Ovary (tissue), 7 donors: ENCODE measurements at regions not wholly inside any gene's neighbourhood (a gene's known extent, or its start where the extent isn't known, plus 50 kb on each side); places are given as distances from the start of the nearest gene placed in this dataset.

Experiments
- DNase-seq, 5 donors: peaks; one replicate each; pipeline ENCODE4 v3.0.0-alpha.2; 2019 to 2020
- H3K27ac ChIP-seq, 2 donors: fragments of 200-600 bp; one replicate each; pipeline versions ENCODE4 v1.5.1 to v1.8.0; 2019 to 2022
- H3K27me3 ChIP-seq: fragments of 200-600 bp; one replicate; pipeline ENCODE4 v1.8.0; 2022
- H3K36me3 ChIP-seq: fragments of 200-600 bp; sonication (generic); one replicate; pipeline ENCODE4 v1.5.1; 2019
- H3K4me1 ChIP-seq: one replicate; pipeline ENCODE4 v1.8.1; 2013; ENCODE audit warnings: mild to moderate bottlenecking, moderate library complexity; ENCODE audit not compliant: insufficient read depth
- H3K4me3 ChIP-seq: fragments of 200-600 bp; sonication (generic); one replicate; pipeline ENCODE4 v1.5.1; 2017
- H3K9me3 ChIP-seq, 2 donors: fragments of 200-600 bp in 1 of 2; sonication (generic) in 1 of 2; one replicate each; pipeline versions ENCODE4 v1.5.1 to v1.8.1; 2013 to 2019; ENCODE audit warnings: mild to moderate bottlenecking in 1 of 2, moderate library complexity in 1 of 2
- EP300 ChIP-seq: sonication (generic); formaldehyde crosslinking; IDR thresholded peaks from one replicate; pipeline ENCODE4 v1.6.1; 2017; ENCODE audit warnings: antibody characterized with exemption
- POLR2A ChIP-seq: fragments of 450-650 bp; IDR thresholded peaks from one replicate; pipeline ENCODE4 v1.6.1; 2017; ENCODE audit warnings: antibody characterized with exemption, mild to moderate bottlenecking, moderate library complexity
- WGBS, 3 donors: extraction: QIAGEN DNeasy Blood & Tissue Kit in 1 of 3; methylation state at CpG; one replicate each; pipeline versions ENCODE4 v1.1.5 to v1.1.7; 2013 to 2017; 5-methylcytosine and 5-hydroxymethylcytosine counted together
- intact Hi-C, 4 donors: fragments of 100-400 bp; cut with DNase I; formaldehyde crosslinking; loops; one replicate each; pipeline versions ENCODE4 v1.11.0 to v1.15.1; 2022 to 2023
- TF ChIP-seq, protein P1 (sequence below), 3 donors: fragments of 450-650 bp in 2 of 3; fragments of 200-600 bp in 1 of 3; IDR thresholded peaks; one replicate each; pipeline versions ENCODE4 v1.5.1 to v1.8.0; 2016 to 2022; ENCODE audit warnings: antibody characterized with exemption in 3 of 3, mild to moderate bottlenecking in 1 of 3
- donor health status: DM: no; HTN: no; CAD: no; lungs with moderate emphysema.
- donor health status: DM: no; HTN: no; CAD: no.
- donor health status: Bipolar disorder and iron deficiency.
- donor health status: DM: no; HTN: no; CAD: no.
- donor health status: DM: yes; HTN: yes; CAD: no.

DNA sequence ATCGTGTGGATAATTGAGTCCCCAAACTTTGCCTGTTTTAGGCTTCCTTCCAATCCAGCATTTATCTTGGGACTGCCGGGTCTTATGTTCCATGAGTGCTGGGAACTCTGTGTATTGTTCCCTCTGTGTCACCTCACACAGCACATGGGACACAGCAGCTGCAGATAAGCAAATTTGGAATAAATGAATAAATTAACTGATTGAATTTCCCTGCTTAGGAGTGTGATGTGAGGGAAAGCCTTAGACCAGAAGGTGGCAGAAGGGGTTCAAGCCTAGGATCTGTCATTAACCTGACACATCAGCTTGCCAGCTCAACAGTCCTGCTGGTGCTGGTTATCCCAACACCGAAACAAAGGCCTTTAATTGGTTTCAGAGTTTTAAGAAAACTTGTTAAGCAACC, 114.3 kb downstream of the OXSM start:
- Histone ChIP-seq H3K4me1 (peaks cover 2% of the 10 kb centered on the region), H3K4me3 (no peak overlapping the region), H3K27ac (no peak overlapping the region), H3K27me3 (no peaks in the 10 kb centered on the region), H3K9me3 (no peaks in the 10 kb centered on the region), H3K36me3 (no peaks in the 10 kb centered on the region)
- no peak for DNase-seq
- WGBS, 3 donors = 58 to 73% (median 58%) methylated on average over 3 of the region's 3 CpGs
- TF ChIP-seq EP300 (no peak), POLR2A (no peak)
- TF ChIP-seq, protein P1, sequence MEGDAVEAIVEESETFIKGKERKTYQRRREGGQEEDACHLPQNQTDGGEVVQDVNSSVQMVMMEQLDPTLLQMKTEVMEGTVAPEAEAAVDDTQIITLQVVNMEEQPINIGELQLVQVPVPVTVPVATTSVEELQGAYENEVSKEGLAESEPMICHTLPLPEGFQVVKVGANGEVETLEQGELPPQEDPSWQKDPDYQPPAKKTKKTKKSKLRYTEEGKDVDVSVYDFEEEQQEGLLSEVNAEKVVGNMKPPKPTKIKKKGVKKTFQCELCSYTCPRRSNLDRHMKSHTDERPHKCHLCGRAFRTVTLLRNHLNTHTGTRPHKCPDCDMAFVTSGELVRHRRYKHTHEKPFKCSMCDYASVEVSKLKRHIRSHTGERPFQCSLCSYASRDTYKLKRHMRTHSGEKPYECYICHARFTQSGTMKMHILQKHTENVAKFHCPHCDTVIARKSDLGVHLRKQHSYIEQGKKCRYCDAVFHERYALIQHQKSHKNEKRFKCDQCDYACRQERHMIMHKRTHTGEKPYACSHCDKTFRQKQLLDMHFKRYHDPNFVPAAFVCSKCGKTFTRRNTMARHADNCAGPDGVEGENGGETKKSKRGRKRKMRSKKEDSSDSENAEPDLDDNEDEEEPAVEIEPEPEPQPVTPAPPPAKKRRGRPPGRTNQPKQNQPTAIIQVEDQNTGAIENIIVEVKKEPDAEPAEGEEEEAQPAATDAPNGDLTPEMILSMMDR (IDR thresholded peaks at IDR 0.05) = no peak
- intact Hi-C loops = no loop called here

DNA sequence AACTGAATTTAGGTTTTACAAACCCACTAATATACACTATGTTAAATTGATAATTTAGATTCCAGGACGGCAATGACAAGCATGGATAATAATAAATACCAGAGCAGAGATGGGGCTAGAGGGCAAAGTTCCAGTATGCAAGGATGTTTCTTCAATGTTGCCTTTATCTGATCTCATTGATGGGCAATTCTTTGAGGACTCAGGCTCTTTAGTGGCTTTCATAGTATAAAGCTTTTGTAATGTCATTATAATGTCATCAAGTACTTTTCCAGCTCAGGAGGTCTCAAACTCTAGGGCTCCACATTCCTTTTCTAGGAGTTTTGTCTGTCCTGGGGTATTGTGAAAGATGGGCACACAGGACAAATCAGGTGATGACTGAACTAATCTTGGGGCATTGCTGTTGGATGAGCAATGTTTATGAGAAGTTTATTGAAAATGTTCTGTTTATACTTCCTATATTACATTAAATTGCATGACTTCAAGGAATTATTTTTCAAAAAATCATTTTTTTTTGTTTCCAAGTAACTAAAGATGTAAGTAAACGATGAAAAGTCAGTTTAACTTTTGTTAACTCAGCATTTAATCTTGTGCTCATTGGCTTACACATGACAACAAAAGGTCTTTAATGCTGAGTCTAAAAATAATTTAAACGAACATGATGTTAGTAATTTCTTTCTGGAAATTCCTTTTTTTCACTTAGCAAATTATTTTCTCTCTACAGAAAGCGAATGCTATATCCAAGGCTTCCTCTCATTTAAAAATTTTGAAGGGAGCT, 116.4 kb downstream of the OXSM start:
- intact Hi-C loops = no loop called here
- no peak for TF ChIP-seq POLR2A
- TF ChIP-seq EP300 = no peak
- TF ChIP-seq, protein P1 (IDR thresholded peaks at IDR 0.05) = no peak
- WGBS, 3 donors = 73 to 80% (median 75%) methylated on average over 4 of the region's 4 CpGs

DNA sequence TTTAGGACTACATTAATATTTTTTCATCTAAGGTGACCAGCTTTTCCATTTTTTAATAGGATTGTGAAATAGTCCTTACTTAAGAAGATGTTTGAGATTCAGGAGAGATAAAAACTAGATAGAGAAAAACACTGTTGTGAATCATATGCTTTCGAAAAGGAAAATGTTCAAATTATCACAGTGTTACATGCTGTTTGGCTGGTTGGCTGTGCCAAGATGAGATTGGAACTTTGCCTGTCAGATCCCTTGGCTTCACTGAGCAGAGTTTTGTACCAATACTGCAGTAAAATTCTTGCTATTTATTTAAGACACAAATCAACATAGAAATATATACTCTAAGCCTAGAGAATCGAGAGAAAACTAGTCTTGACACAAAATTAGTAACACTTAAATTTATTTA, 117.2 kb downstream of the OXSM start:
- DNase-seq = no peak
- Histone ChIP-seq H3K36me3 (no peaks in the 10 kb centered on the region), H3K27ac (no peak overlapping the region), H3K4me3 (no peak overlapping the region), H3K9me3 (no peaks in the 10 kb centered on the region), H3K27me3 (no peaks in the 10 kb centered on the region), H3K4me1 (peaks cover 2% of the 10 kb centered on the region)
- 77 to 85% (median 81%) methylated on average over 2 of the region's 2 CpGs for WGBS, 3 donors
- TF ChIP-seq, protein P1 (IDR thresholded peaks at IDR 0.05) = no peak
- TF ChIP-seq EP300 (no peak), POLR2A (no peak)
- intact Hi-C loops = no loop called here

More for the DNA sequence above, 116.4 kb downstream of the OXSM start:
- Histone ChIP-seq H3K36me3 (no peaks in the 10 kb centered on the region), H3K27me3 (no peaks in the 10 kb centered on the region), H3K27ac (no peak overlapping the region), H3K9me3 (no peaks in the 10 kb centered on the region), H3K4me1 (peaks cover 2% of the 10 kb centered on the region), H3K4me3 (no peak overlapping the region)
- no peak for DNase-seq

DNA sequence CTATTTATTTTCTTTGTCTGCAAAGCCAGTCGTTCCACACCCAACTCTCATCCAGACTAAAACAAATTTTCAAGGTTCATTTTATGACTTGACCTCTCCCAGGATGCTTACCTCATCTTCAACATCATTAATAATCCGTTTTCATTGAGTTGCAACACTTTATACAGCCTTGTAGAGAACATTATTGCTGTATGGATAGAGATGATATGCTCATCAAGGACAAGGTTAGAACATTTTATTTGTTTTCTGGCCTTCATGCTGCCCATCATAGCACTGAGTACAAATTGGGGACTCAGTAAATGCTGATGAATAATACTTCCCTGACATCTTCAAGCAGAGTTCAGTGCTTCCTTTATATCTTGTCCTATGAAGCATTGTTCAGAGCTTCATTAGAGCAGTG, 120.2 kb downstream of the OXSM start:
- WGBS, 3 donors = 66 to 70% (median 69%) methylated on average over 2 of the region's 2 CpGs

More for the DNA sequence above, 120.2 kb downstream of the OXSM start:
- no peaks in the 10 kb centered on the region for H3K9me3 ChIP-seq
- no peaks in the 10 kb centered on the region for H3K27me3 ChIP-seq
- no peak overlapping the region for H3K4me3 ChIP-seq
- no peaks in the 10 kb centered on the region for H3K4me1 ChIP-seq
- no peak for TF ChIP-seq POLR2A
- TF ChIP-seq EP300 = no peak
- TF ChIP-seq, protein P1 (IDR thresholded peaks at IDR 0.05) = no peak
- intact Hi-C loops = no loop called here
- no peak for DNase-seq
- H3K27ac ChIP-seq = no peak overlapping the region
- H3K36me3 ChIP-seq = no peaks in the 10 kb centered on the region
